Mesothelial cell of epicardium (in vitro differentiated cells): ENCODE measurements at regions not wholly inside any gene's neighbourhood (a gene's known extent, or its start where the extent isn't known, plus 50 kb on each side); places are given as distances from the start of the nearest gene placed in this dataset.

Experiments used
- DNase-seq, 2 experiments: peaks; one replicate each; pipeline ENCODE4 v3.0.0; 2021; ENCODE audit warnings: low spot score in 2 of 2; ENCODE audit not compliant: unreplicated experiment in 2 of 2
- H3K27ac Mint-ChIP-seq: 2 replicates; pipeline ENCODE4 v1.8.0; 2021; ENCODE audit warnings: mixed read lengths
- H3K27me3 Mint-ChIP-seq: 2 replicates; pipeline ENCODE4 v1.8.0; 2021; ENCODE audit warnings: low read depth, mixed read lengths
- H3K36me3 Mint-ChIP-seq: 2 replicates; pipeline ENCODE4 v1.8.0; 2021; ENCODE audit warnings: mixed read lengths
- H3K4me1 Mint-ChIP-seq: 2 replicates; pipeline ENCODE4 v1.8.0; 2021; ENCODE audit warnings: mixed read lengths
- H3K4me3 Mint-ChIP-seq: 2 replicates; pipeline ENCODE4 v1.8.0; 2021; ENCODE audit warnings: mild to moderate bottlenecking, moderate library complexity, mixed read lengths
- H3K9me3 Mint-ChIP-seq: 2 replicates; pipeline ENCODE4 v1.8.0; 2021; ENCODE audit warnings: mixed read lengths
- CTCF ChIP-seq: fragments of 200-600 bp; sonication (generic); IDR thresholded peaks from one replicate; pipeline ENCODE4 v1.5.0; 2021; ENCODE audit warnings: antibody characterized with exemption; ENCODE audit not compliant: unreplicated experiment

DNA sequence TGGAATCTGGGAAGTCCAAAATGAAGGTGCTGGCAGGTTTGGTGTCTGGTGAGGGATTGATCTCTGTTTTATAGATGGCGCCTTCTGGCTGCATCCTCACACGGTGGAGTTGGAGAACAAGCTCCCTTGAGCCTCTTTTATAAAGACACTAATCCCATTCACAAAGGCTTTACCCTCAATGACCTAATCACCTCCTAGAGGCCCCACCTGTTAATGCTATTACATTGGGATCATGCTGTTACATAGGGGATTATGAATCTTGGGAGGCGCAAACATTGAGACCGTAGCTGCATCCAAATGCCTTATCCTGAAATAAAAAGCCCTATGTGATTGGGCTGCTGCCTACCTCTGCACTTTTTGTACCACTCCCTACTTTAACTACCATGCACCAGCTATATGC lies 197.1 kb upstream of the HMHB1 start:
- Mint-ChIP-seq H3K4me3 (no peak overlapping the region), H3K36me3 (peaks cover 3% of the 10 kb centered on the region), H3K27ac (no peak overlapping the region), H3K9me3 (peaks cover 12% of the 10 kb centered on the region), H3K4me1 (peaks cover 10% of the 10 kb centered on the region), H3K27me3 (no peaks in the 10 kb centered on the region)
- TF ChIP-seq CTCF: no peak
- no peak for DNase-seq

- no peak overlapping the region for H3K4me3 Mint-ChIP-seq
- no peaks in the 10 kb centered on the region for H3K27me3 Mint-ChIP-seq
- H3K27ac Mint-ChIP-seq: no peak overlapping the region
- no peak for TF ChIP-seq CTCF
- peaks cover 10% of the 10 kb centered on the region for H3K36me3 Mint-ChIP-seq
- peaks cover 26% of the 10 kb centered on the region for H3K9me3 Mint-ChIP-seq
- peaks cover 8% of the 10 kb centered on the region for H3K4me1 Mint-ChIP-seq
- DNase-seq: no peak
These were observed 198.6 kb upstream of the HMHB1 start for GRCh38 chr5:143613329-143613728.

DNA sequence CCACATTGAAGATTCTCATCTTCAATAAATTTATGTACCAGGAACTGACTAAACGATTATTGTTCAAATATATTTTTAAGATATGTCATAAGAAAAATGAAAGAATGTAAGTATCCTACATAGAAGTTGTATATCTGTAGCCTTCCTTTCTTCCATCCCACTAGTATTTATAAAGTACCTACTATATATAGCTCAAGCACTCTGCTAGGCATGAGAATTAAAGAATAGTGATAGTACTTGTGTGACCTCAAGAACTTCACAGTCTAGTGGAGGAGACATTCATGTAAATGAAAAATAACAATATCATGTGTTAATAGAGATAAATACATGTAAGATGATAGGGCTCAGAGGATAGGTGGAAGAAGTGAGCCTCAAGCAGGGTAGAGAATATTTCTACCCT lies 201.0 kb upstream of the HMHB1 start:
- H3K36me3 Mint-ChIP-seq: peaks cover 10% of the 10 kb centered on the region
- peaks cover 2% of the 10 kb centered on the region for H3K4me1 Mint-ChIP-seq
- no peak for TF ChIP-seq CTCF
- no peak for DNase-seq
- no peaks in the 10 kb centered on the region for H3K27me3 Mint-ChIP-seq
- H3K4me3 Mint-ChIP-seq: no peak overlapping the region
- no peak overlapping the region for H3K27ac Mint-ChIP-seq
- H3K9me3 Mint-ChIP-seq: peaks cover 26% of the 10 kb centered on the region

- DNase-seq: no peak
- peaks cover 4% of the 10 kb centered on the region for H3K4me1 Mint-ChIP-seq
- no peak overlapping the region for H3K4me3 Mint-ChIP-seq
- H3K36me3 Mint-ChIP-seq: peaks cover 10% of the 10 kb centered on the region
- H3K9me3 Mint-ChIP-seq: peaks cover 32% of the 10 kb centered on the region
- H3K27ac Mint-ChIP-seq: no peak overlapping the region
- no peaks in the 10 kb centered on the region for H3K27me3 Mint-ChIP-seq
- no peak for TF ChIP-seq CTCF
These were observed 202.7 kb upstream of the NR3C1 start for GRCh38 chr5:143606043-143606752.

DNA sequence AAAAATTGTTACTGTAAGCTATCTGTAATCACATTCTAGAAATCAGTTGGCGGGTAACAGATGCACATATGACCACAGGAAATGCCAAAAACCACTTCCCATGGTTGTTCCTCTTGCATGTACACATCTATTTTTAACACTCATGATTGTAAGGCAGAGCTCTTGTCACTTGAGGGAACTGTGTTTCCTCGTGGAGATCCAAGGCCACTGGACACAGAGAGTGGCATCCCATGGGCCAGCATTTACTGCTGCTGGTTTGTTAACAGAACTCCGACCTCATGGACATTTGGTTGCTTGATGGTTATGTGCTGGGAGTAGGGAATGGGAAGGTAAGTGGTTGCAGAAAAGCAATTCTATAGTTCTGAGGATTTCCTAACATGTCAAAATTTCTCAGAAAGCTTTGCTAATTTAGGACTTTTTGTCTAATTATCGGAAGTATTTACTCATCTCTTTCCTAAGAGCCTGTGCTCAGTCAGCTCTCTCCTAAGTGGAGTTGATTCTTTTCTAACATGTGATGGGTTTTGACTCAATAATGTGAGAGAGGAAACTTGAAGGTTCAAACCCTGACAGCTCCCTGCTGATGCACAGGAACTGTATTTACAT lies 202.0 kb upstream of the NR3C1 start:
- Mint-ChIP-seq H3K27ac (no peak overlapping the region), H3K4me1 (peaks cover 2% of the 10 kb centered on the region), H3K36me3 (peaks cover 10% of the 10 kb centered on the region), H3K4me3 (no peak overlapping the region), H3K27me3 (no peaks in the 10 kb centered on the region), H3K9me3 (peaks cover 32% of the 10 kb centered on the region)
- DNase-seq: no peak
- no peak for TF ChIP-seq CTCF
